H9 (cell line): ENCODE measurements at regions not wholly inside any gene's neighbourhood (a gene's known extent, or its start where the extent isn't known, plus 50 kb on each side); places are given as distances from the start of the nearest gene placed in this dataset.
A peak's percentile ranks its signal among the peaks of the same experiment; 100 is the strongest.

ENCODE experiments used
- DNase-seq: peaks from one replicate; pipeline ENCODE4 v3.0.0-alpha.2; 2017
- H2AFZ ChIP-seq: one replicate; pipeline ENCODE4 v1.6.1; 2013; ENCODE audit warnings: mild to moderate bottlenecking, low read length, control low read depth, moderate library complexity
- H2AK5ac ChIP-seq: 2 replicates; pipeline ENCODE4 v1.6.1; 2013; ENCODE audit warnings: low read length, control low read depth, mixed read lengths; ENCODE audit not compliant: insufficient read length
- H2BK120ac ChIP-seq: one replicate; pipeline ENCODE4 v1.6.1; 2013; ENCODE audit warnings: low read depth, mild to moderate bottlenecking, low read length, control low read depth, inconsistent platforms; ENCODE audit not compliant: poor library complexity, severe bottlenecking
- H2BK12ac ChIP-seq: 2 replicates; pipeline ENCODE4 v1.6.1; 2013; ENCODE audit warnings: low read length, control low read depth, mixed read lengths, low read depth; ENCODE audit not compliant: insufficient read length
- H2BK15ac ChIP-seq: 2 replicates; pipeline ENCODE4 v1.6.1; 2013; ENCODE audit warnings: low read depth, low read length, control low read depth
- H2BK20ac ChIP-seq: one replicate; pipeline ENCODE4 v1.6.1; 2013; ENCODE audit warnings: low read depth, mild to moderate bottlenecking, low read length, control low read depth, inconsistent platforms; ENCODE audit not compliant: poor library complexity, severe bottlenecking
- H2BK5ac ChIP-seq: 2 replicates; pipeline ENCODE4 v1.6.1; 2013; ENCODE audit warnings: low read length, control low read depth, mixed read lengths; ENCODE audit not compliant: insufficient read length
- H3K14ac ChIP-seq: 2 replicates; pipeline ENCODE4 v1.6.1; 2013; ENCODE audit warnings: low read length, control low read depth; ENCODE audit not compliant: insufficient read depth
- H3K18ac ChIP-seq: 2 replicates; pipeline ENCODE4 v1.6.1; 2013; ENCODE audit warnings: low read depth, mild to moderate bottlenecking, mixed read lengths, low read length, control low read depth; ENCODE audit not compliant: insufficient read length
- H3K23ac ChIP-seq: 2 replicates; pipeline ENCODE4 v1.6.1; 2013; ENCODE audit warnings: low read length, control low read depth, mixed read lengths, low read depth; ENCODE audit not compliant: insufficient read length
- H3K23me2 ChIP-seq: 2 replicates; pipeline ENCODE4 v1.6.1; 2013; ENCODE audit warnings: low read depth, mild to moderate bottlenecking, mixed read lengths, low read length, control low read depth; ENCODE audit not compliant: insufficient read length, poor library complexity, severe bottlenecking
- H3K27ac ChIP-seq: 2 replicates; pipeline ENCODE4 v1.5.1; 2013; ENCODE audit warnings: low read length, control low read depth, mixed read lengths, low read depth; ENCODE audit not compliant: insufficient read length
- H3K27me3 ChIP-seq: 2 replicates; pipeline ENCODE4 v1.6.1; 2013; ENCODE audit warnings: low read length, control low read depth, inconsistent platforms; ENCODE audit not compliant: insufficient read depth
- H3K4ac ChIP-seq: 2 replicates; pipeline ENCODE4 v1.6.1; 2013; ENCODE audit warnings: low read depth, mild to moderate bottlenecking, control low read depth, inconsistent platforms, low read length, moderate library complexity
- H3K4me1 ChIP-seq: 2 replicates; pipeline ENCODE4 v1.6.1; 2013; ENCODE audit warnings: low read length, control low read depth, inconsistent platforms; ENCODE audit not compliant: insufficient read depth
- H3K4me2 ChIP-seq: 2 replicates; pipeline ENCODE4 v1.6.1; 2013; ENCODE audit warnings: low read length, control low read depth, mixed read lengths; ENCODE audit not compliant: insufficient read length, insufficient read depth
- H3K56ac ChIP-seq: 2 replicates; pipeline ENCODE4 v1.6.1; 2013; ENCODE audit warnings: low read depth, mild to moderate bottlenecking, mixed read lengths, low read length, control low read depth; ENCODE audit not compliant: insufficient read length
- H3K79me1 ChIP-seq: 2 replicates; pipeline ENCODE4 v1.6.1; 2013; ENCODE audit warnings: low read depth, mild to moderate bottlenecking, moderate library complexity, low read length, control low read depth, inconsistent platforms; ENCODE audit not compliant: insufficient read depth, poor library complexity, severe bottlenecking
- H3K79me2 ChIP-seq: 2 replicates; pipeline ENCODE4 v1.6.1; 2013; ENCODE audit warnings: low read length, control low read depth, inconsistent platforms; ENCODE audit not compliant: insufficient read depth
- H3K9ac ChIP-seq: 2 replicates; pipeline ENCODE4 v1.6.1; 2013; ENCODE audit warnings: low read length, control low read depth, mixed read lengths; ENCODE audit not compliant: insufficient read length; ENCODE audit errors: extremely low read depth
- H3K9me3 ChIP-seq: one replicate; pipeline ENCODE4 v1.6.1; 2013; ENCODE audit warnings: low read depth, low read length, inconsistent platforms; ENCODE audit not compliant: control insufficient read depth
- H3T11ph ChIP-seq: one replicate; pipeline ENCODE4 v1.6.1; 2013; ENCODE audit warnings: mild to moderate bottlenecking, low read length, control low read depth, inconsistent platforms
- H4K20me1 ChIP-seq: one replicate; pipeline ENCODE4 v1.6.1; 2013; ENCODE audit not compliant: control insufficient read depth, insufficient read length, insufficient read depth
- H4K5ac ChIP-seq: 2 replicates; pipeline ENCODE4 v1.6.1; 2013; ENCODE audit warnings: low read depth, mild to moderate bottlenecking, mixed read lengths, low read length, control low read depth; ENCODE audit not compliant: insufficient read length
- H4K8ac ChIP-seq: replicated peaks from 2 replicates; pipeline ENCODE4 v1.6.1; 2013; ENCODE audit warnings: low read length, control low read depth, mixed read lengths, low read depth; ENCODE audit not compliant: insufficient read length
- H4K91ac ChIP-seq: 2 replicates; pipeline ENCODE4 v1.6.1; 2013; ENCODE audit warnings: low read depth, mild to moderate bottlenecking, moderate library complexity, mixed read lengths, low read length, control low read depth; ENCODE audit not compliant: insufficient read length
- H3K27ac Mint-ChIP-seq, 3 experiments: 2 replicates in 2 of 3; 3 replicates in 1 of 3; pipeline ENCODE4 v1.8.0; 2020 to 2021; ENCODE audit warnings: mixed read lengths in 3 of 3, mild to moderate bottlenecking in 1 of 3, moderate library complexity in 1 of 3
- H3K27me3 Mint-ChIP-seq: 2 replicates; pipeline ENCODE4 v1.8.0; 2021; ENCODE audit warnings: low read depth, mild to moderate bottlenecking, moderate library complexity, mixed read lengths
- H3K36me3 Mint-ChIP-seq, 3 experiments: 2 replicates in 2 of 3; 3 replicates in 1 of 3; pipeline ENCODE4 v1.8.0; 2020 to 2021; ENCODE audit warnings: low read depth in 3 of 3, mixed read lengths in 3 of 3; ENCODE audit not compliant: insufficient read depth in 1 of 3
- H3K4me1 Mint-ChIP-seq, 2 experiments: 2 replicates each; pipeline ENCODE4 v1.8.0; 2020; ENCODE audit warnings: mixed read lengths in 2 of 2
- H3K4me3 Mint-ChIP-seq, 2 experiments: 2 replicates in 1 of 2; 3 replicates in 1 of 2; pipeline ENCODE4 v1.8.0; 2020 to 2021; ENCODE audit warnings: mild to moderate bottlenecking in 2 of 2, mixed read lengths in 2 of 2, moderate library complexity in 1 of 2
- H3K9me3 Mint-ChIP-seq, 2 experiments: 2 replicates in 1 of 2; 3 replicates in 1 of 2; pipeline ENCODE4 v1.8.0; 2020; ENCODE audit warnings: mild to moderate bottlenecking in 2 of 2, mixed read lengths in 2 of 2, moderate library complexity in 1 of 2
- WGBS: extraction: QIAGEN DNeasy Blood & Tissue Kit; methylation state at CpG from one replicate; pipeline ENCODE4 v1.1.7; 2013; ENCODE audit warnings: missing lambda C conversion rate, low lambda C conversion rate, mixed read lengths; ENCODE audit not compliant: insufficient read length; ENCODE audit errors: extremely low coverage; 5-methylcytosine and 5-hydroxymethylcytosine counted together
- TF ChIP-seq, protein P1 (sequence below): fragments of 200-600 bp; sonication (generic); conservative IDR thresholded peaks from 3 replicates; pipeline ENCODE4 v1.8.0; 2021; ENCODE audit warnings: antibody characterized with exemption, mild to moderate bottlenecking

DNA sequence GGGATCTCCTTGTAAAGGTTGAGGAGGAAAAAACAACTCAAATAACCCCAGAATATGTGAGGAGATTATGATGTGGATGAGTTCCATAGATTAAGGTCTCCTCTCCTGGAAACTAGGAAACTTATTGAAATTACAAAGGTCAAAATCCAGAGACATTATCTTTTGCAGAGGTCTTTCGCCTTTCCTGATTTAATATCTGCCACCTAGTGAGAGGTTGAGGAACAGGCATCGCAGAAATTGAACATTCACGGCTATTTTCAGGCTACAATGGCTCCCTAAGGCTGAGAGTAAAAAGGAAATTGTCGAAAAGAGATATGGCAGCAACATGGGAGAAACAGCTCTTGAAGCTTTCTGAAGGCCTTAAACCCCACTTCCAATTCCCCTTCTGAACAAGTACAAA, 127.5 kb upstream of the PLCXD3 start:
- 0 out of 7 replicates have a peak overlapping the region, but pooled peaks of 1 of the 3 experiments have one; percentile 66 for H3K27ac Mint-ChIP-seq
- no peak overlapping the region for H3K4ac ChIP-seq
- H3K79me2 ChIP-seq, result no peaks in the 10 kb centered on the region
- no peak overlapping the region for H2BK20ac ChIP-seq
- H3K27ac ChIP-seq, result no peak overlapping the region
- no peak overlapping the region for H4K5ac ChIP-seq
- TF ChIP-seq, protein P1, sequence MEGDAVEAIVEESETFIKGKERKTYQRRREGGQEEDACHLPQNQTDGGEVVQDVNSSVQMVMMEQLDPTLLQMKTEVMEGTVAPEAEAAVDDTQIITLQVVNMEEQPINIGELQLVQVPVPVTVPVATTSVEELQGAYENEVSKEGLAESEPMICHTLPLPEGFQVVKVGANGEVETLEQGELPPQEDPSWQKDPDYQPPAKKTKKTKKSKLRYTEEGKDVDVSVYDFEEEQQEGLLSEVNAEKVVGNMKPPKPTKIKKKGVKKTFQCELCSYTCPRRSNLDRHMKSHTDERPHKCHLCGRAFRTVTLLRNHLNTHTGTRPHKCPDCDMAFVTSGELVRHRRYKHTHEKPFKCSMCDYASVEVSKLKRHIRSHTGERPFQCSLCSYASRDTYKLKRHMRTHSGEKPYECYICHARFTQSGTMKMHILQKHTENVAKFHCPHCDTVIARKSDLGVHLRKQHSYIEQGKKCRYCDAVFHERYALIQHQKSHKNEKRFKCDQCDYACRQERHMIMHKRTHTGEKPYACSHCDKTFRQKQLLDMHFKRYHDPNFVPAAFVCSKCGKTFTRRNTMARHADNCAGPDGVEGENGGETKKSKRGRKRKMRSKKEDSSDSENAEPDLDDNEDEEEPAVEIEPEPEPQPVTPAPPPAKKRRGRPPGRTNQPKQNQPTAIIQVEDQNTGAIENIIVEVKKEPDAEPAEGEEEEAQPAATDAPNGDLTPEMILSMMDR, result peak; percentile 58; the same call in 2 of the 3 replicates
- no peak overlapping the region for H3K4me3 Mint-ChIP-seq
- no peaks in the 10 kb centered on the region for H3K79me1 ChIP-seq
- no peak overlapping the region for H2AK5ac ChIP-seq
- H4K8ac ChIP-seq, result no peak overlapping the region
- no peaks in the 10 kb centered on the region for H3K9me3 ChIP-seq
- H2BK5ac ChIP-seq, result no peak overlapping the region
- H3K18ac ChIP-seq, result no peak overlapping the region
- H3K9ac ChIP-seq, result no peak overlapping the region
- no peaks in the 10 kb centered on the region for H3K27me3 ChIP-seq
- no peaks in the 10 kb centered on the region for H3K23me2 ChIP-seq
- no peaks in the 10 kb centered on the region; the same call in 1 of the 2 replicates for H3K4me1 ChIP-seq
- no peak overlapping the region for H2BK15ac ChIP-seq
- no peaks in the 10 kb centered on the region for H3K36me3 Mint-ChIP-seq
- H2AFZ ChIP-seq, result no peak overlapping the region
- H2BK120ac ChIP-seq, result no peak overlapping the region
- H2BK12ac ChIP-seq, result no peak overlapping the region
- no peaks in the 10 kb centered on the region for H4K20me1 ChIP-seq
- H3K9me3 Mint-ChIP-seq, result no peaks in the 10 kb centered on the region
- DNase-seq, result no peak
- no peak overlapping the region for H3K56ac ChIP-seq
- no peak overlapping the region for H3K14ac ChIP-seq
- H3K4me1 Mint-ChIP-seq, result peaks cover 13 to 15% of the 10 kb centered on the region in 2 experiments
- no peak overlapping the region for H3K23ac ChIP-seq
- WGBS, result no CpG with 5 or more reads among the region's 4 CpGs
- no peak overlapping the region for H3K4me2 ChIP-seq
- no peak overlapping the region for H3T11ph ChIP-seq
- no peak overlapping the region for H4K91ac ChIP-seq
- H3K27me3 Mint-ChIP-seq, result no peaks in the 10 kb centered on the region
